RWPE1 (cell line): ENCODE measurements at regions not wholly inside any gene's neighbourhood (a gene's known extent, or its start where the extent isn't known, plus 50 kb on each side); places are given as distances from the start of the nearest gene placed in this dataset.

Experiments
- CTCF ChIA-PET: fragments of 350-600 bp; sonication (Branson Sonifier 250); formaldehyde crosslinking; extraction: SDS; loops from one replicate; lab custom pipeline; 2021; lab: Yijun Ruan, JAX
- POLR2A ChIA-PET: fragments of 400-600 bp; formaldehyde crosslinking; extraction: SDS; loops from one replicate; lab custom pipeline; 2020; ENCODE audit warnings: antibody characterized with exemption; ENCODE audit not compliant: low non-redundant PET; lab: Yijun Ruan, JAX
- DNase-seq: peaks from one replicate; pipeline ENCODE4 v3.0.0; 2012; ENCODE audit warnings: low spot score
- H3K27ac ChIP-seq: fragments of 450-650 bp; 2 replicates; pipeline ENCODE4 v1.5.1; 2017
- TF ChIP-seq, protein P1 (sequence below): fragments of 450-650 bp; conservative IDR thresholded peaks from 2 replicates; pipeline ENCODE4 v1.5.1; 2017; ENCODE audit warnings: low read depth, mild to moderate bottlenecking

GRCh38 chr11:106474274-106474673 lies 396.8 kb downstream of the AASDHPPT start:
- H3K27ac ChIP-seq = no peak overlapping the region
- ChIA-PET CTCF (no interaction called here), POLR2A (no interaction called here)
- no peak for DNase-seq
- TF ChIP-seq, protein P1, sequence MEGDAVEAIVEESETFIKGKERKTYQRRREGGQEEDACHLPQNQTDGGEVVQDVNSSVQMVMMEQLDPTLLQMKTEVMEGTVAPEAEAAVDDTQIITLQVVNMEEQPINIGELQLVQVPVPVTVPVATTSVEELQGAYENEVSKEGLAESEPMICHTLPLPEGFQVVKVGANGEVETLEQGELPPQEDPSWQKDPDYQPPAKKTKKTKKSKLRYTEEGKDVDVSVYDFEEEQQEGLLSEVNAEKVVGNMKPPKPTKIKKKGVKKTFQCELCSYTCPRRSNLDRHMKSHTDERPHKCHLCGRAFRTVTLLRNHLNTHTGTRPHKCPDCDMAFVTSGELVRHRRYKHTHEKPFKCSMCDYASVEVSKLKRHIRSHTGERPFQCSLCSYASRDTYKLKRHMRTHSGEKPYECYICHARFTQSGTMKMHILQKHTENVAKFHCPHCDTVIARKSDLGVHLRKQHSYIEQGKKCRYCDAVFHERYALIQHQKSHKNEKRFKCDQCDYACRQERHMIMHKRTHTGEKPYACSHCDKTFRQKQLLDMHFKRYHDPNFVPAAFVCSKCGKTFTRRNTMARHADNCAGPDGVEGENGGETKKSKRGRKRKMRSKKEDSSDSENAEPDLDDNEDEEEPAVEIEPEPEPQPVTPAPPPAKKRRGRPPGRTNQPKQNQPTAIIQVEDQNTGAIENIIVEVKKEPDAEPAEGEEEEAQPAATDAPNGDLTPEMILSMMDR = no peak

- no peak for DNase-seq
- ChIA-PET POLR2A (no interaction called here), CTCF (no interaction called here)
- TF ChIP-seq, protein P1 = no peak
- H3K27ac ChIP-seq = no peak overlapping the region
Observed at GRCh38 chr11:106475181-106475580, 397.7 kb downstream of the AASDHPPT start.

GRCh38 chr11:106477776-106478175 lies 400.3 kb downstream of the AASDHPPT start:
- POLR2A ChIA-PET = no interaction called here
- no peak overlapping the region for H3K27ac ChIP-seq
- CTCF ChIA-PET = no interaction called here
- TF ChIP-seq, protein P1 = no peak
- DNase-seq = no peak

- ChIA-PET CTCF (interaction anchor here (0.8 kb wide), 1 partner anchor 11 kb away, joined by 4 read pairs; no protein-coding TSS in a partner anchor), POLR2A (no interaction called here)
- TF ChIP-seq, protein P1 = no peak
- H3K27ac ChIP-seq = no peak overlapping the region
- no peak for DNase-seq
Observed at GRCh38 chr11:106479646-106480045, 402.2 kb downstream of the AASDHPPT start.

DNA sequence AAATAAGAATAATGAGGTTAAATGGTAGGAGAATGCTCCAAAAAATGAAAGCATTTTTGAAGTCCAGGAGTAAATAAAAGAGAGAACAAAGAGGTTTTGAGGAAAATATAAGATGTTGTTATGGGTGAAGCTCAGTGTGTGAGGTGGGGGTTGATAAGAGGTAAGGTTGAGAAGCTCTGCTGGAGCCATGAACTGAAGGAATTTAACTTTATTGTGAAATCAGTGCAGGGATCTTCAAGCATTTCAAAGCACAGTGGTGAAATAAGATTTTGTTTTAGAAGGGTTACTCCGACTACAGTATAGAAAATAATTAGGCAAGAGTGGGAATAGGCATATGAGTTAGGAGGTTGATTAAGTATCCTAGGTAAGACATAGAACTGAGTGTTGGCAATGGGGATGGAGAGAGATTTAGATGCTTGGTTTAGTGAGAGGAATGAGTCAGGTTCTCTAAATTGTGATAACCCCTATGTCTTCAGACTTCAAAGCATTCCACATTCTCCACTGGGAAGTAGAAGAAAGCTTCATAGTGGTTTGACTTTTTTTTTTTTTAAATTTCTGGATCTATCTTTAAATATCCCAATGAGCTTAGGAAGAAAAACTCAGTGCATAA lies 403.2 kb downstream of the AASDHPPT start:
- CTCF ChIA-PET = interaction anchor here (0.6 kb wide), 1 partner anchor 472 kb away, joined by 3 read pairs; no protein-coding TSS in a partner anchor
- TF ChIP-seq, protein P1 = no peak
- POLR2A ChIA-PET = no interaction called here
- H3K27ac ChIP-seq = no peak overlapping the region
- no peak for DNase-seq

- peak; percentile 46 for DNase-seq
- POLR2A ChIA-PET = no interaction called here
- H3K27ac ChIP-seq = peak overlapping the region; percentile 67
- CTCF ChIA-PET = interaction anchor here (0.5 to 0.6 kb wide), 3 partner anchors 12 to 709 kb away, joined by 3 to 4 read pairs (median 4); no protein-coding TSS in a partner anchor
- TF ChIP-seq, protein P1 = no peak
Observed at GRCh38 chr11:106482917-106483785, 405.7 kb downstream of the AASDHPPT start.
